Gastroesophageal sphincter (tissue), 3 donors: ENCODE measurements at regions not wholly inside any gene's neighbourhood (a gene's known extent, or its start where the extent isn't known, plus 50 kb on each side); places are given as distances from the start of the nearest gene placed in this dataset.

Experiments
- POLR2A ChIP-seq, 2 donors: fragments of 450-650 bp; IDR thresholded peaks; one replicate each; pipeline ENCODE4 v1.6.1; 2017; ENCODE audit warnings: antibody characterized with exemption in 2 of 2, mild to moderate bottlenecking in 2 of 2, moderate library complexity in 1 of 2
- POLR2AphosphoS5 ChIP-seq: sonication (generic); formaldehyde crosslinking; IDR thresholded peaks from one replicate; pipeline ENCODE4 v1.6.1; 2017; ENCODE audit warnings: antibody characterized with exemption
- TF ChIP-seq, protein P1 (sequence below), 4 experiments: fragments of 200-600 bp in 2 of 4; fragments of 450-650 bp in 2 of 4; sonication (generic) in 1 of 4; IDR thresholded peaks; one replicate each; pipeline ENCODE4 v1.5.1; 2017 to 2019; ENCODE audit warnings: antibody characterized with exemption in 4 of 4, mild to moderate bottlenecking in 2 of 4, moderate library complexity in 2 of 4

DNA sequence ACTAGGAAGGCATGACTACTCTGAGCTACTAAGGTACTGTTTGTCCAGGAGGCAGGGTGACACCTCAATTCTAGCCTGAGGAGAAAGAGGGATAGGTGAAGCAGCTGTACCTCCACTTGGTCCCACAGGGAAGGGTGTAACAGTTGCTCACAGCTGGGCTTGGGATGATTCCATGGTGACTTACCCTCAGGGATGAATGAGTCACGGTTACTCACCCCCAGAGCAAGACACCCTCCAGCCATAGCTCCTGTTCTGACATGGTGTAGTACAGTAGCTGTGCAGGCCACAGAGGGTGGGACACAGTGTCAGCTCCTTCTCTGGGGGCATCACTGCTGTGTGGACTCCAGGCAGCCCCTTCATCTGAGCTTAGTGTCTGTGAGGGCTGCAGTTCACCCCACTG is 868.6 kb upstream of the SEMA6D start:
- TF ChIP-seq, protein P1, sequence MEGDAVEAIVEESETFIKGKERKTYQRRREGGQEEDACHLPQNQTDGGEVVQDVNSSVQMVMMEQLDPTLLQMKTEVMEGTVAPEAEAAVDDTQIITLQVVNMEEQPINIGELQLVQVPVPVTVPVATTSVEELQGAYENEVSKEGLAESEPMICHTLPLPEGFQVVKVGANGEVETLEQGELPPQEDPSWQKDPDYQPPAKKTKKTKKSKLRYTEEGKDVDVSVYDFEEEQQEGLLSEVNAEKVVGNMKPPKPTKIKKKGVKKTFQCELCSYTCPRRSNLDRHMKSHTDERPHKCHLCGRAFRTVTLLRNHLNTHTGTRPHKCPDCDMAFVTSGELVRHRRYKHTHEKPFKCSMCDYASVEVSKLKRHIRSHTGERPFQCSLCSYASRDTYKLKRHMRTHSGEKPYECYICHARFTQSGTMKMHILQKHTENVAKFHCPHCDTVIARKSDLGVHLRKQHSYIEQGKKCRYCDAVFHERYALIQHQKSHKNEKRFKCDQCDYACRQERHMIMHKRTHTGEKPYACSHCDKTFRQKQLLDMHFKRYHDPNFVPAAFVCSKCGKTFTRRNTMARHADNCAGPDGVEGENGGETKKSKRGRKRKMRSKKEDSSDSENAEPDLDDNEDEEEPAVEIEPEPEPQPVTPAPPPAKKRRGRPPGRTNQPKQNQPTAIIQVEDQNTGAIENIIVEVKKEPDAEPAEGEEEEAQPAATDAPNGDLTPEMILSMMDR (IDR thresholded peaks at IDR 0.05): no peak
- TF ChIP-seq POLR2A (IDR thresholded peaks at IDR 0.05) (no peak), POLR2AphosphoS5 (no peak)
